H1 (cell line): ENCODE measurements at regions not wholly inside any gene's neighbourhood (a gene's known extent, or its start where the extent isn't known, plus 50 kb on each side); places are given as distances from the start of the nearest gene placed in this dataset.

Experiments
- CTCF ChIA-PET: fragments of 300-600 bp; sonication (Branson Sonifier 250); formaldehyde crosslinking; loops from one replicate; lab custom pipeline; 2021; ENCODE audit not compliant: partially characterized antibody; lab: Charles Lee
- POLR2A ChIA-PET: fragments of 300-600 bp; sonication (Branson Sonifier 250); formaldehyde crosslinking; loops from one replicate; lab custom pipeline; 2021; ENCODE audit warnings: inconsistent platforms; ENCODE audit not compliant: partially characterized antibody; lab: Charles Lee
- DNase-seq, 2 experiments: peaks; one replicate each; pipeline versions ENCODE4 v3.0.0 to v3.0.0-alpha.2; 2010 to 2022; ENCODE audit warnings: low spot score in 2 of 2, low read depth in 1 of 2, mixed read lengths in 1 of 2
- FAIRE-seq: peaks from 2 replicates; lab custom pipeline; 2011; peaks lifted over from hg19 to GRCh38; lab: Jason Lieb, UNC
- H2AFZ ChIP-seq: 2 replicates; pipeline ENCODE4 v1.8.1; 2012; ENCODE audit warnings: low read length, inconsistent platforms
- H2AK5ac ChIP-seq: 2 replicates; pipeline ENCODE4 v1.6.1; 2013; ENCODE audit warnings: low read depth, low read length
- H2BK120ac ChIP-seq: replicated peaks from 2 replicates; pipeline ENCODE3; 2013; ENCODE audit warnings: low read depth, low read length, inconsistent platforms
- H2BK12ac ChIP-seq: 2 replicates; pipeline ENCODE4 v1.6.1; 2013; ENCODE audit warnings: low read depth, low read length
- H2BK15ac ChIP-seq: 2 replicates; pipeline ENCODE4 v1.6.1; 2013; ENCODE audit warnings: low read length
- H2BK20ac ChIP-seq: 2 replicates; pipeline ENCODE4 v1.6.1; 2013; ENCODE audit warnings: low read length
- H2BK5ac ChIP-seq: 2 replicates; pipeline ENCODE4 v1.6.1; 2013; ENCODE audit warnings: low read depth, low read length
- H3K14ac ChIP-seq: 2 replicates; pipeline ENCODE4 v1.6.1; 2013; ENCODE audit warnings: inconsistent platforms; ENCODE audit not compliant: insufficient read length
- H3K18ac ChIP-seq: 2 replicates; pipeline ENCODE4 v1.6.1; 2013; ENCODE audit warnings: low read length; ENCODE audit errors: extremely low read depth
- H3K23ac ChIP-seq: 2 replicates; pipeline ENCODE4 v1.6.1; 2013; ENCODE audit warnings: inconsistent platforms; ENCODE audit not compliant: insufficient read length
- H3K23me2 ChIP-seq: 2 replicates; pipeline ENCODE4 v1.6.1; 2013; ENCODE audit warnings: low read depth, low read length
- H3K27ac ChIP-seq: 2 replicates; pipeline ENCODE4 v1.6.1; 2011; ENCODE audit warnings: low read depth, low read length, inconsistent platforms
- H3K27me3 ChIP-seq, 4 experiments: replicated peaks in 1 of 4; 1 replicate in 1 of 4; 2 replicates in 3 of 4; pipeline versions ENCODE4 v1.6.1 to v1.8.1; 2011 to 2013; ENCODE audit warnings: low read length in 3 of 4, mild to moderate bottlenecking in 3 of 4, inconsistent platforms in 2 of 4, mixed read lengths in 2 of 4, moderate library complexity in 1 of 4; ENCODE audit not compliant: control insufficient read depth in 3 of 4, insufficient read depth in 3 of 4; ENCODE audit errors: extremely low read depth in 1 of 4
- H3K36me3 ChIP-seq, 4 experiments: 2 replicates each; pipeline versions ENCODE4 v1.6.1 to v1.8.1; 2011 to 2013; ENCODE audit warnings: mild to moderate bottlenecking in 4 of 4, low read length in 3 of 4, moderate library complexity in 2 of 4, control low read depth in 1 of 4, inconsistent platforms in 1 of 4; ENCODE audit not compliant: insufficient read depth in 4 of 4, control insufficient read depth in 2 of 4
- H3K4ac ChIP-seq: replicated peaks from 2 replicates; pipeline ENCODE3; 2013; ENCODE audit warnings: low read length, low read depth, mixed read lengths, inconsistent platforms; ENCODE audit not compliant: insufficient read length
- H3K4me1 ChIP-seq, 4 experiments: replicated peaks in 1 of 4; 1 replicate in 1 of 4; 2 replicates in 3 of 4; pipeline versions ENCODE4 v1.6.1 to v1.8.1; 2011 to 2013; ENCODE audit warnings: low read length in 3 of 4, inconsistent platforms in 2 of 4, mixed read lengths in 1 of 4; ENCODE audit not compliant: insufficient read depth in 4 of 4, control insufficient read depth in 3 of 4
- H3K4me2 ChIP-seq, 2 experiments: 2 replicates each; pipeline versions ENCODE4 v1.6.1 to v1.8.1; 2011 to 2013; ENCODE audit warnings: low read depth in 2 of 2, low read length in 2 of 2, control low read depth in 1 of 2, inconsistent platforms in 1 of 2, mild to moderate bottlenecking in 1 of 2; ENCODE audit not compliant: insufficient read depth in 1 of 2
- H3K4me3 ChIP-seq, 4 experiments: fragments of 200-600, 300-600 bp in 1 of 4; sonication (generic), shearing (Covaris generic), sonication (Bioruptor Twin) in 1 of 4; 2 replicates each; pipeline versions ENCODE4 v1.5.1 to v1.8.1; 2011 to 2016; ENCODE audit warnings: low read length in 4 of 4, low read depth in 3 of 4, control low read depth in 2 of 4, inconsistent platforms in 2 of 4, mild to moderate bottlenecking in 2 of 4, mixed read lengths in 1 of 4, moderate library complexity in 1 of 4; ENCODE audit not compliant: insufficient read depth in 2 of 4; ENCODE audit errors: extremely low read depth in 1 of 4
- H3K56ac ChIP-seq: replicated peaks from 2 replicates; pipeline ENCODE3; 2013; ENCODE audit warnings: low read depth, mild to moderate bottlenecking, mixed read lengths, low read length, inconsistent platforms; ENCODE audit not compliant: insufficient read length
- H3K79me1 ChIP-seq: 2 replicates; pipeline ENCODE4 v1.6.1; 2013; ENCODE audit warnings: low read depth, low read length, control low read depth
- H3K79me2 ChIP-seq, 2 experiments: 2 replicates each; pipeline versions ENCODE4 v1.6.1 to v1.8.1; 2012 to 2013; ENCODE audit warnings: low read length in 2 of 2, mild to moderate bottlenecking in 2 of 2, inconsistent platforms in 1 of 2; ENCODE audit not compliant: insufficient read depth in 2 of 2, control insufficient read depth in 1 of 2
- H3K9ac ChIP-seq, 4 experiments: replicated peaks in 1 of 4; 1 replicate in 1 of 4; 2 replicates in 3 of 4; pipeline versions ENCODE4 v1.6.1 to v1.8.1; 2011 to 2013; ENCODE audit warnings: low read depth in 3 of 4, low read length in 3 of 4, control low read depth in 2 of 4, mild to moderate bottlenecking in 2 of 4, moderate library complexity in 2 of 4, inconsistent platforms in 1 of 4; ENCODE audit errors: extremely low read depth in 1 of 4
- H3K9me3 ChIP-seq, 2 experiments: 2 replicates each; pipeline versions ENCODE4 v1.6.1 to v1.8.1; 2012 to 2013; ENCODE audit warnings: mild to moderate bottlenecking in 2 of 2, moderate library complexity in 2 of 2, control low read depth in 1 of 2, inconsistent platforms in 1 of 2, low read depth in 1 of 2, low read length in 1 of 2, mixed read lengths in 1 of 2; ENCODE audit not compliant: insufficient read depth in 2 of 2
- H4K20me1 ChIP-seq, 2 experiments: replicated peaks in 1 of 2; 2 replicates each; pipeline versions ENCODE3 to v1.8.1; 2011 to 2013; ENCODE audit warnings: inconsistent platforms in 2 of 2, low read length in 2 of 2, mild to moderate bottlenecking in 1 of 2; ENCODE audit not compliant: insufficient read depth in 2 of 2, control insufficient read depth in 1 of 2
- H4K5ac ChIP-seq: 2 replicates; pipeline ENCODE4 v1.6.1; 2013; ENCODE audit warnings: low read length, low read depth, mixed read lengths, inconsistent platforms; ENCODE audit not compliant: insufficient read length
- H4K8ac ChIP-seq: 2 replicates; pipeline ENCODE4 v1.8.0; 2013; ENCODE audit warnings: mild to moderate bottlenecking, moderate library complexity, low read length, inconsistent platforms; ENCODE audit not compliant: insufficient read depth; ENCODE audit errors: extremely low read depth
- H4K91ac ChIP-seq: replicated peaks from 2 replicates; pipeline ENCODE3; 2013; ENCODE audit warnings: low read length, mixed read lengths, inconsistent platforms; ENCODE audit not compliant: insufficient read length
- EP300 ChIP-seq, 2 experiments: IDR thresholded peaks; 1 replicate in 1 of 2; 2 replicates in 1 of 2; pipeline ENCODE4 v1.6.1; 2011 to 2012; ENCODE audit warnings: low read depth in 2 of 2, low read length in 2 of 2, mild to moderate bottlenecking in 2 of 2, borderline replicate concordance in 1 of 2, inconsistent platforms in 1 of 2, moderate library complexity in 1 of 2
- NRF1 ChIP-seq: IDR thresholded peaks from 2 replicates; pipeline ENCODE4 v1.6.1; 2011; ENCODE audit warnings: mild to moderate bottlenecking, low read depth, low read length, improper control_type of control experiment
- RFX5 ChIP-seq: IDR thresholded peaks from 2 replicates; pipeline ENCODE4 v1.6.1; 2011; ENCODE audit warnings: low read depth, low read length, improper control_type of control experiment, borderline replicate concordance
- SUZ12 ChIP-seq: fragments of 200-600 bp; sonication (generic); IDR thresholded peaks from 2 replicates; pipeline ENCODE4 v1.6.1; 2012; ENCODE audit warnings: mild to moderate bottlenecking, inconsistent platforms, low read length, moderate library complexity, mixed read lengths
- TBP ChIP-seq: IDR thresholded peaks from 2 replicates; pipeline ENCODE4 v1.6.1; 2011; ENCODE audit warnings: low read depth, low read length, improper control_type of control experiment
- WGBS, 2 experiments: shearing (Covaris generic) in 1 of 2; methylation state at CpG; one replicate each; pipeline versions ENCODE4 v1.1.6 to v1.1.7; 2013 to 2015; ENCODE audit warnings: low lambda C conversion rate in 2 of 2, mixed read lengths in 2 of 2, inconsistent platforms in 1 of 2, low coverage in 1 of 2, missing lambda C conversion rate in 1 of 2; ENCODE audit not compliant: insufficient replicate concordance in 2 of 2, insufficient coverage in 1 of 2, insufficient read length in 1 of 2; ENCODE audit errors: extremely low coverage in 1 of 2, missing lambda C conversion rate in 1 of 2; 5-methylcytosine and 5-hydroxymethylcytosine counted together

DNA sequence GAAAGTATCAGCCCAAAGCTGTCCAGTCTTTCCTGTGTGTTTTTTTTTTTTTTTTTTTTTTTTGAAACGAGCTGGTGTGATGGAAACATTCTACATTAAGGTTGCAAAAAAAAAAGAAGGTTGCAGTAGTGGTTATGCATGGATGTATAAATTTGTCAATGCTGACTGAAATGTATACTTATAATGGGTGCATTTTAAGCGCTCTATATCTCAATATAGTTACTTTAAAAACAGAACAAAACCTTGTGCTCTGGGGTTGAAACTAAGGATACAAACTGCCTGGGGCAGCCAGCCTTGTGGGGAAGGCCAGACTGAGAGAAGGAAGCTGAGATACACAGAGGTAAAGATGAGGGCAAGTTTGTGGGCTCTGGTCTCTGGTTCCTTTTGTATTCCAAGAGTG is 87.3 kb upstream of the RMST start:
- Histone ChIP-seq H2BK120ac (no peak overlapping the region), H3K9me3 (no peaks in the 10 kb centered on the region), H2BK5ac (no peak overlapping the region), H3K4me2 (no peak overlapping the region), H2BK12ac (no peak overlapping the region), H3K56ac (no peak overlapping the region), H2AFZ (no peak overlapping the region), H2AK5ac (no peak overlapping the region), H3K23me2 (no peaks in the 10 kb centered on the region), H3K14ac (no peak overlapping the region), H2BK20ac (no peak overlapping the region), H3K18ac (no peak overlapping the region), H3K27ac (no peak overlapping the region), H4K5ac (no peak overlapping the region), H4K8ac (no peak overlapping the region), H3K36me3 (no peaks in the 10 kb centered on the region), H3K27me3 (no peaks in the 10 kb centered on the region), H3K9ac (no peak overlapping the region), H3K79me2 (no peaks in the 10 kb centered on the region), H3K23ac (no peak overlapping the region), H2BK15ac (no peak overlapping the region), H4K91ac (no peak overlapping the region), H3K4me3 (no peak overlapping the region), H3K79me1 (no peaks in the 10 kb centered on the region), H3K4ac (no peak overlapping the region), H3K4me1 (no peaks in the 10 kb centered on the region), H4K20me1 (no peaks in the 10 kb centered on the region)
- ChIA-PET POLR2A (no interaction called here), CTCF (interaction anchor here (1.0 to 2.0 kb wide), 3 partner anchors 8 to 226 kb away, joined by 3 to 5 read pairs (median 5); no protein-coding TSS in a partner anchor)
- 72% methylated on average over 2 of the region's 2 CpGs; no CpG with 5 or more reads in 1 of the 2 experiments for WGBS, 2 experiments
- FAIRE-seq (no peak), DNase-seq (no peak)
- TF ChIP-seq TBP (no peak), EP300 (IDR thresholded peaks at IDR 0.05; ENCODE audit: borderline replicate concordance in 1 of 2, low read depth in 2 of 2, low read length in 2 of 2) (no peak), NRF1 (no peak), SUZ12 (no peak), RFX5 (no peak)
